Ovary (tissue), 3 donors: ENCODE measurements at regions not wholly inside any gene's neighbourhood (a gene's known extent, or its start where the extent isn't known, plus 50 kb on each side); places are given as distances from the start of the nearest gene placed in this dataset.

Source experiments
- CTCF ChIP-seq, 3 donors: fragments of 450-650 bp in 2 of 3; fragments of 200-600 bp in 1 of 3; IDR thresholded peaks; one replicate each; pipeline versions ENCODE4 v1.5.1 to v1.8.0; 2016 to 2022; ENCODE audit warnings: antibody characterized with exemption in 3 of 3, mild to moderate bottlenecking in 1 of 3
- EP300 ChIP-seq: sonication (generic); formaldehyde crosslinking; IDR thresholded peaks from one replicate; pipeline ENCODE4 v1.6.1; 2017; ENCODE audit warnings: antibody characterized with exemption
- POLR2A ChIP-seq: fragments of 450-650 bp; IDR thresholded peaks from one replicate; pipeline ENCODE4 v1.6.1; 2017; ENCODE audit warnings: antibody characterized with exemption, mild to moderate bottlenecking, moderate library complexity
- donor health status: DM: no; HTN: no; CAD: no.

- TF ChIP-seq CTCF (IDR thresholded peaks at IDR 0.05) (no peak), EP300 (no peak), POLR2A (no peak)
These were observed 201.6 kb downstream of the ICOS start for GRCh38 chr2:204138206-204138605.
